Activated CD4-positive, CD25-positive, alpha-beta regulatory T cell treated with anti-CD3 and anti-CD28 coated beads, Interleukin-2, amount 50 U/mL, for 16 hours (primary cell): ENCODE measurements at regions not wholly inside any gene's neighbourhood (a gene's known extent, or its start where the extent isn't known, plus 50 kb on each side); places are given as distances from the start of the nearest gene placed in this dataset.
A peak's percentile ranks its signal among the peaks of the same experiment; 100 is the strongest.
"Not testable (repeated sequence)": the region's sequence is repeated elsewhere in the genome, so short reads cannot be mapped to it uniquely, and the experiment has no call there.

ENCODE experiments used
- DNase-seq: peaks from one replicate; pipeline ENCODE4 v3.0.0-alpha.2; 2020; ENCODE audit warnings: low read depth, low spot score

GRCh38 chr3:125915792-125916375, 53.1 kb upstream of the ROPN1B start:
- peak; percentile 97 for DNase-seq

- DNase-seq, result peak; percentile 86
These were observed 52.5 kb upstream of the ROPN1B start for GRCh38 chr3:125916376-125916978.

- DNase-seq, result not testable (repeated sequence)
These were observed 51.9 kb upstream of the ROPN1B start for GRCh38 chr3:125917020-125917549.

GRCh38 chr3:125918024-125918423, 51.0 kb upstream of the ROPN1B start:
- not testable (repeated sequence) for DNase-seq

- not testable (repeated sequence) for DNase-seq
These were observed 50.5 kb upstream of the ROPN1B start for GRCh38 chr3:125918451-125918850.

- DNase-seq, result not testable (repeated sequence)
These were observed 50.1 kb upstream of the ROPN1B start for GRCh38 chr3:125918866-125919265.
